HG03354 (cell line): ENCODE measurements at regions not wholly inside any gene's neighbourhood (a gene's known extent, or its start where the extent isn't known, plus 50 kb on each side); places are given as distances from the start of the nearest gene placed in this dataset.
"Not testable (repeated sequence)": the region's sequence is repeated elsewhere in the genome, so short reads cannot be mapped to it uniquely, and the experiment has no call there.

ENCODE experiments used
- ATAC-seq: cut with Tn5 transposase; IDR thresholded peaks from one replicate; pipeline ENCODE4 v1.9.1; 2021; ENCODE audit warnings: mild to moderate bottlenecking; ENCODE audit not compliant: unreplicated experiment, poor library complexity, severe bottlenecking

DNA sequence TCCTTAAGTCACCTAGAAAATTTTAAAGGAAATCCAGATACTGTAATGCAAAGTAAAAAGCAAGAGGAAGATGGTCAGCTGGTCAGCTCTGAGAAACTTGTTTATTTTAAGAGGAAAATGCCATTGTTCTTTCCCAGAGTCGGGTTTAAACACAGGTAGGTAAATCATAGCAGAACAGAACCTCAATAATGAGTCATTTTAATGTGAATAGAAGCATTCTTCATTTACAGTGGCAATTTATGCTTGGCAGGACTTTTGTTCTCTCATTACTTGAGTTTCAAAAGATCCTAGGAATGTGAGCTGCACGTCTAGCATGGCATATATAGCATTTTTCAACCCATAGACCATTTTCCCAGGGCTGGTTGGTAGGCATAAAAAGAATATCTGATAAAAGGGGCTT lies 132.3 kb downstream of the LIG4 start:
- no peak for ATAC-seq

DNA sequence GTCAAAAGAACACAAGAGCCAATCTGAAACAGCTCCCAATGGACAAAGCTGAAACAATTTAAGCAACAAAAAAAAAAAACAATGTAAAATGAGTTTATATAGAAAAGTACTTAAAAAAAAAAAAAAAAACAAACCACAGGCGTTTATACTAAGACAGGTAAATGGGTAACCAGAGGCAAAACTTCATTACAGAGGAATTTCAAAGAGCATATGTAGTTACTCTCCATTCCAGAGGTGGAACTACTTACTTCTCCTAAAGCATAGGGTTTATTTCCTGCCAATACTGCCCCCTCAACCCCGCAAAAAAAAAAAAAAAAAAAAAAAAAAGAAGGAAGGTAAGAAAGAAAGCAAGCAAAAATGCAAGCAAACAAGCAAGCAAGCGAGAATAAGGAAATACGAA lies 132.9 kb downstream of the LIG4 start:
- ATAC-seq = no peak

DNA sequence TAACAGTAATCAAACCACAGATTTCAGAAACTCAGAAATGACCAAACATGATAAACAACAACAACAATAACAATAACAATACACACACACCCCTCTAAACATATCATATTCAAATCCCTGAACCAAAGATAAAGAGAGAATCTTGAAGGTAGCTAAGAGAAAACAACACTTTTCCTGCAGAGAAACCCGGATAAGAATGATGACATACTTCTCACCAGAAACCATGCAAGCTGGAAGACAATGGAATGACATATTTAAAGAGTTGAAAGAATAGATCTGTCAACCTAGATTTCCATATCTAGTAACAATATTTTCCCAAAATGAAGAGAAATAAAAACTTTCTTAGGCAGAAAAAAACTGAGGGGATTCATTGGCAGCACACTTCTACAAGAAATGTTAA lies 138.1 kb downstream of the LIG4 start:
- no peak for ATAC-seq

DNA sequence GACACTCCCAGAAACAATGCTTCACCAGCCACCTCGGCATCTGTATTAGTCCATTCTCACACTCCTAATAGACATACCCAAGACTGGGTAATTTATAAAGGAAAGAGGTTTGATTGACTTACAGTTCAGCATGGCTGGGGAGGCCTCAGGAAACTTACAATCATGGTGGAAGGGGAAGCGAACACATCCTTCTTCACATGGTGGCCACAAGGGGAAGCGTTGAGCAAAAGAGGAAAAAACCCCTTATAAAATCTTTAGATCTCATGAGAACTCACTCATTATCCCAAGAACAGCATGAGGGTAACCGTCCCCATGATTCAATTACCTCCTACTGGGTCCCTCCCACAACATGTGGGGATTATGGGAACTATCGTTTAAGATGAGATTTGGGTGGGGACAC lies 140.9 kb downstream of the LIG4 start:
- ATAC-seq = not testable (repeated sequence)

DNA sequence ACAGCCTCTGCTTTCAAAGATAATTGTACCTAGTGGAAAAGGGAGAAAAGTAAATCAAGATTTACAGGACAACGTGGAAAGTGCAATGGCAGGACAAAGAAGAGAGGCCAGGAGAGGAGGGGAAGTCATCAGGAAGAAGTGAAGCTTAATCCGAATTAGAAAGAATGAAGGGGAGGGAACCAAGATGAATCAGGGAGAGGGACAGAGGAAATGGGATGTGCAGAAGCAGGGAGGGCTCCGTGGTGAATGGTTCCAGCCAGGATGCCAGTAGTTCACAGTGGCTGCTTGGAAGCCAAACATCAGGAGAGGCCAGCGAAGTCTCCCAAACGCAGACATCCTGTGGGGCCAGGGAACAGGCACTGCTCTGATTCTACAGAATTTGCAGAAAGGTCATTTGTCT lies 144.4 kb downstream of the LIG4 start:
- ATAC-seq = no peak

DNA sequence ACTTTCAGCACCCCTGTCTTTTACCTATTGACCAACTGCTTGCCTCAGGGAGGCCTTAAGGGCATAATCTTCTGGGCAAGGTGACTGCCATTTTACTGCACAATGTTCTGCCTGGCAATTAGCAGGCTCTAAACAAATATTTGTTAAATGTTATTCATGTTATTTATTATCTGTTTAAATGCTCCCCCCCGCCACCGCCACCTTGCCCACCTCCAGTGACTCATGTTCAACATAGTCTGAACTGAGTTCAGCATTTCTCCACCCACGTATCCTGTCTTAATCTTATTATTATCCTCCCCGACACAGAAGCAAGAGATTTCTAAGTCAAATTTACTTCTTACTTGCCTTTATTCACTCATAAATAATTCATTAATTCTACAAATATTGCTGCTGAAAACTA lies 144.8 kb downstream of the LIG4 start:
- no peak for ATAC-seq

DNA sequence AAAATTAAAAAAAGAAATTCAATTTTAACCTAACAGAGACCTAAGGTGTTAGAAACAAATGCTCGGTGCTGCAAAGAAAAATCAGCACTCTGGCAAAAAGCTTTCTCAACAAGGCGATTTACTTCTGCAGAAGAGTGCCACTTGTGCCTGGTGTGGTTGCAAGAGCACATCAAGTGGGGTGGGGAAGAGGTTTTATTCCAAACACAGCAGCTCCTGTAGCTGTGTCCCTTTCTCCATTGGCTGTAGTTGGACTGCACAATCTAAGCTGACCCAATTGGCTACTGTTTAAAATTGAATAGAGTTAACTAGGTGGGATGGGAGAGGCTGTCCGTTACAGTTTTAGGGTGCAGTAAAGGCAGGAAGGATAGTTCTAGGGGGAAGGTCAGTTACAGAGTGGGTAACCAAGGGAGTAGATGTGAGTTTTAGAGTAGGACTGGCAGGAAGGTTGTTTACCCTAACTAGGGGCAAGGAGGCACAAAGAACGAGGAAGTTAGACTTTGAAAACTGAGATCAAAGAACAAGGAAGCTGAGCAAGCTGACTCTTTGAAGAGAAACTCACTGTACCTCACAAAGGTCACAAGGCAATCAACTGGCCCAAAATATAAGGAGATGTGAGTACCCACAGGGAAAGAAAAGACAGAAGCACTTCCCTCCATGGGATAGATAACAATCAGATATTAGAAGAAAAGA lies 145.7 kb downstream of the LIG4 start:
- ATAC-seq = no peak

DNA sequence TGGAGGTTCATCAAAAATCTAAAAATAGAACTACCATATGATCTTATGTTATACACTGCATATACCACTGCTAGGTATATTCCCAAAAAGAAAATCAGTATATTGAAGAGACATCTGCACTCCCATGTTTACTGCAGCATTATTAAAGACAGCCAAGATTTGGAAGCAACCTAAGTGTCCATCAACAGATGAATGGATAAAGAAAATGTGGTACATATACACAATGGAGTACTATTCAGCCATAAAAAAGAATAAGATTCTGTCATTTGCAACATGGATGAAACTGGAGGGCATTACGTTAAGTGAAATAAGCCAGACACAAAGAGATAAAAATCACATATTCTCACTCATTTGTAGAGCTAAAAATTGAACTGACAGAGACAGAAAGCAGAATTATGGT lies 151.0 kb downstream of the LIG4 start:
- not testable (repeated sequence) for ATAC-seq

DNA sequence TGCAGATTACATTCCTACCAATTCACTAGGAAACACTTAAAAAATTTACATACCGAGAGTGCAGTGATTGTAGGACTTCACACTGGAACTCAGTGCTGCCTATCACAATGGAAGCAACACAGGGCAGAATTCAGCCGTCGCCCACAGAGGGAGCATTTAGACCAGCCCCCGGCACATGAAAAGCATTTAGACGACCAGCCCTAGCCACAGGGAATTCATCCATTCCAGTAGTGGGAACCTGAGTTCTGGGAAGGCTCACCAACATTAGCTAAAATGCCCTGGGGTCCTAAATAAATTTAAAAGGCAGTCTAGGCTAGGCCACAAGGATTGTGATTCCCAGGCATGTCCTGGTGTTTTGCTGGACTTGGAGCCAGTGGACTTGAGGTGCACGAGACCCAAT lies 155.2 kb downstream of the LIG4 start:
- ATAC-seq = no peak

DNA sequence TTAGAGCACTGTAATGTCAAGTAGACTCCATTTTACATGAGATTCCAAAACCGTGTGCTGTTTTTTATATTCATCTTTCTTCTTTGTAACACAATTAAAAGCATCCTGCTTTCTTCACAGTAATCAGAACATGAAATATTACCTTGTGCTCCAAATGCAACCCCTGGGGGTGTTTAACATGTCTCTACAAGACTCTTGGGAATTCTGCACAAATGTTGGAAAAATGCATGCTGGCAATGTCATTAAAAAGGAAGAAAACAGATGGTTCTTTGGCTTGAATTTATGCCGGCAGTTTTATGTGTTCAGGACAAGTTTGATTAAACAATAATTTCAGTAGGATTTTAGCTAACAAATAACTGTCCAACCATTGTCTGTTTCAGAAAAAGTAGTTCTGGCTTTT lies 159.1 kb downstream of the LIG4 start:
- no peak for ATAC-seq

DNA sequence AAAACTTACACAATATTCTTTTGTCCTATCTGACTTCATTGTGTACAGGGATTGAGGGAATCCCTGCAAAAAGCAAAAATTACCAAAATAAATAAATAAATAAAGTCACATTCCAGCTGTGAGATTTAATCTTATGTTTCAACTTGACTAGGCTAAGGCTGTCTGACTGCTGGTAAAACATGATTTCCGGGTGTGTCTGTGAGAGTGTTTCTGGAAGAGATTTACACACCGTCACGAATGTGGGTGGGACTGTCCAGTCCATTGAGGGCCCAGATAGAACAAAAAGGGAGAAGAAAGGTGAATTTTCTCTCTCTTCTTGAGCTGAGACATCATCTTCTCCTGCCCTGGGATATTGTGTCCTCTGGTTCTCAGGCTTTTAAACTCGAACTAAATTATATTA lies 166.1 kb downstream of the LIG4 start:
- ATAC-seq = no peak

DNA sequence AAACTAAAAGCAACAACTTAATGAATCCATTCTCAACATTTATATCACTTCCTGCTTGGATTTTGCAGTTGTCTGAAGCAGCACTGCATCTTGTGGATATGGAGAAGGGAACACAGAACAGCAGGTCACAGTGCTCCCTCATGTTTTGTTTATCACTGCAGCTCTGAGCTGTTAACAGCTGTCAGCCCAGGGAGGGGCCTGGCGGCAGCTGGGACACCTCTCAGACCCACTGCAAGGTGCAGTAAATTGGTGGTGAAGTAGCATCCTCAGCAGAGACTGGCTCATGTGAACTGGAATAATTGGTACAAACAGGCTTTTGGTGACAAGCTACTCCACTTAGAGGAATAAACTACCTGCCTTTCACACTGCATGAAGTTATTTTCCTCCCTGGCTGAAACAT lies 170.4 kb downstream of the LIG4 start:
- no peak for ATAC-seq

DNA sequence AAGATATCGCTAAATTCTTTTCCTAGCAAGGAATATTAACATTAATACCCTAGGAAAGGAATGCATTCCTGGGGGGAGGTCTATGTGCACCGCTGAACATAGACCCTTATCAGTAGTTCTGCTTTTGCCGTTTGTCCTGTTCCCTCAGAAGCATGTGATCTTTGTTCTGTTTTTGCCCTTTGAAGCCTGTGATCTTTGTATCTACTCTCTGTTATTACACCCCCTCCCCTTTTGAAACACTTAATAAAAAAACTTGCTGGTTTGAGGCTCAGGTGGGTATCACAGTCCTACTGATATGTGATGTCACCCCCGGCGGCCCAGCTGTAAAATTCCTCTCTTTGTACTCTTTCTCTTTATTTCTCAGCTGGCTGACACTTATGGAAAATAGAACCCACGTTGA lies 172.5 kb downstream of the LIG4 start:
- ATAC-seq = not testable (repeated sequence)

DNA sequence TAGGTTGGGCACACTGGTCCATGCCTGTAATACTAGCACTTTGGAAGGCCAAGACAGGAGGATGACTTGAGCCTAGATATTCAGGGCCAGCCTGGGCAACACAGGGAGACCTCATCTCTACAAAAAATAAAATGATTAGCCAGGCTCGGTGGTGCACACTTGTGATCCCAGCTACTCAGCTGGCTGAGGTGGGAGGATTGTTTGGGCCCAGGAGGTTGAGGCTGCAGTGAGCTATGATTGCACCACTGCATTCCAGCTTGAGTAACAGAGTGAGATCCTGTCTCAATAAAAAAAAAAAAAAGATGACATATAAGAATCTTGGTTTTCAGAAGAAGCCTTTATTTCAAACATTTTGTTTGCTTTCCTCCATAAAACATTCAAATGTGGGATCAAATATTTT lies 178.0 kb downstream of the LIG4 start:
- no peak for ATAC-seq

DNA sequence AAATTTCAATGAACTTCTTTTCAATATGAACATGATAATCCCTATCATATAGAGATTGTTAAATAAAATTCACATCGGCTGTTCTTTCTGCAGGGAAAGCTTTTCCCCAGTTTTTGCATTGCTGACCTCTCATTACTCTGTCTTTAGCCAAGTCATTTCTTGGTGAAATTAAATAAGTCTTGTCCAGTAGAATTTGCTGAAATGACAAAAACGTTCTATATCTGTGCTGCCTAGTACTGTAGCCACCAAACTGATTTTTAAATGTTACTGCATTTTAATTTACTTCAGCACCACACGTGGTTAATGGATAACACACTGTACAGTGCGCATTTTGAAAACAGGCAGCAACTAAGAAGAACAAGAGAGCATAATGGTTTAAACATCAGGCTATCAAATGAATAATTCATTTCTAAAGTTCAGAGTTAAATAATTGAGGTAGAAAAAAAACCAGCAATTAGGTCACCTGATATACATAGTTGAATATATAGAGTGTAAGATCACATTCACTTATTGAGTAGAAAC lies 178.9 kb downstream of the LIG4 start:
- no peak for ATAC-seq

DNA sequence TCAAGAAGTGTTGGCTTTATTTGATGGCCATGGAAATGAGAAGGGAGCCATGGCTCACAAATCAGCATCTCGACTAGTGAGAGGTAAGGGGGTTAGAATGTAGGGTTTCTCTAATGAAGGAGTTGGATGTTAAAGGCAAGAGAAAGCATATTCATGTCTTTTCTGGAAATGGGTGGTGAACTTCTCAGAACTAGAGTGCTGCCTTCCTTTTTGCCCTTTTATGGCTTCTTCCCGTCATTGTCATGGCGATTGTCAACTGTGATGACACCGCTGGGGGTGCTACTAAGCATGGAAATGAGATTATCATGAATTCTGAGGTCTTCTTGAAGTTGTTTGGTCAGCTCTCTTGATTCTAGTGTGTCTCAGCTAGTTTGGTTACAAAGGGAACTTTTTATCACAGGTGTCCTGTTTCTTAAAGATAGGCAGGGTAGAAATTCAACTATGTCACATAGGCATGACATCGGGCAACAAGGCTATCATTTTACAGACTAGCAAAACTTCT lies 180.4 kb downstream of the LIG4 start:
- ATAC-seq = no peak

DNA sequence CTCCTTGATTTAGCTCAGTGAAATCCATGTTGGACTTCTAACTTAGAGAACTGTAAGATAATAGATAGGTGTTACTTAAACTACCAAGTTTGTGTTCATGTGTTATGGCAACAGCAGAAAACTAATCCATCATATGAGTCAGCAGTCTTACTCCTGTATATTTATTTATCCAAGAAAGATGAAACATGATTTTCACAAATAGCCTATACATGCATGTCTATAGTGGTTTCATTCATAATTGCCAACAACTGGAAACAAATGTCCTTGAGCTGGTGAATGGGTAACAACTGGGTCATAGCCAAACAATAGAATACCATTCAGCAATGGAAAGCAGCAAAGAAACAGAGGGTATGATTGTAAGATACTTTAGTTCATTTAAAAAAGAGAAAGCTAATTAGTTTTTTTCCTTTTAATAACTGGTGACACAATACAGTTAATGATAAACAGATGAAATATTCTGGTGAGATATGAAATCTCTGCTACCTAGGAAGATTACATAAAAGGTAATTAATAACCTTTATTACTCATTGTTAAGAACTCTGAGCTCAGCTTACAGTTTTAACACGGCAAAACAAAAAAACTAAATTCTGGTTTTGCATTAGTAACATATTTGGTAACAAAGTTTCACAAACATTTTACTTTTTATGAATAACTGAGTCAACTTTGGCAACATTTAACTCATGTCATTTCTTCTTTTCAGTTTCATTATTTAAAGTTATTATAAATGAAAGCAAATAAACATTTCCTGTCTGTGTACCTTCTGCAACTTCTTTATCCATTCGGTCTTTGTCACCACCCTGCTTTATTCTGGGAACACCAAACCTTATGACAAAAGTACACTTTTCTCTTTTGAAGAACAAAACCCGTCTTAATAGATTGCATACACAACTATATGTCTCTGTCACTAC lies 181.3 kb downstream of the LIG4 start:
- ATAC-seq = no peak

DNA sequence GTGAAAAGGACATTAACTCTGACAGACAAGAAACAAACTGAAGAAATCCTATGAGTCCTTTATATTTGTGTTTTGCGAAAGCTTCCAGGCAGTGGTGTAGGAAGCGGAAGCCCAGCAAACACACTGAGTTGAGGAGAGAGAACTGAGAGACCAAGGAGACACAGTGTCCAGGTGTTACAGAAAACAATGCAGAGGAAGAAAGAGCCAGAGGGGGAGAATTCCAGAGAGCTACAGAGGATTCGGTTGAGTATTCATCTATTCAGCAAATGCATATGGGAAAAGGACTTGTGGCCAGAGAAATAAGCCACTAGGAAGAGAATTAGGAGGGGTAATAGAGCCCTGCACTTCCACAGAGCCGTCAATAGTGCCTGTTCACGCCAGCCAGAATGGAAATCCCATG lies 183.5 kb downstream of the LIG4 start:
- no peak for ATAC-seq

DNA sequence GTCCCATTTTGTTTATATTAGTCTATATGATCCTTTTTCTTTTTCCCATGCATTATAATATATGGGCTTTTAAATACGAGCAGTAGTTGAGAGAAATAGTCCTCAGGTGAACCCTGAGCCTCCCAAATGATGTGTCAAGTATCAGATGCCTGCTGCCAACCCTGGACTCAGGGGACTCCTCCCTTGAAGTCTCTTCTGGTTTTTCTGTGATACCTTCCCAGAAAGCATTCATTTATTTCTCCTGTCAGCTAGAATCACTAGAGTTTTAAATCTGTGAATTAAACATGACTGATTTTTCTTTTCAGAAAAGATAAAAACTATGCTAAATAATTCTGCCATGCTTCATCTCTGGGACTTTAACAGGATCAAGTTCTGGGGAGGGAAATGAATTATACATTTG lies 184.6 kb downstream of the LIG4 start:
- ATAC-seq = no peak

DNA sequence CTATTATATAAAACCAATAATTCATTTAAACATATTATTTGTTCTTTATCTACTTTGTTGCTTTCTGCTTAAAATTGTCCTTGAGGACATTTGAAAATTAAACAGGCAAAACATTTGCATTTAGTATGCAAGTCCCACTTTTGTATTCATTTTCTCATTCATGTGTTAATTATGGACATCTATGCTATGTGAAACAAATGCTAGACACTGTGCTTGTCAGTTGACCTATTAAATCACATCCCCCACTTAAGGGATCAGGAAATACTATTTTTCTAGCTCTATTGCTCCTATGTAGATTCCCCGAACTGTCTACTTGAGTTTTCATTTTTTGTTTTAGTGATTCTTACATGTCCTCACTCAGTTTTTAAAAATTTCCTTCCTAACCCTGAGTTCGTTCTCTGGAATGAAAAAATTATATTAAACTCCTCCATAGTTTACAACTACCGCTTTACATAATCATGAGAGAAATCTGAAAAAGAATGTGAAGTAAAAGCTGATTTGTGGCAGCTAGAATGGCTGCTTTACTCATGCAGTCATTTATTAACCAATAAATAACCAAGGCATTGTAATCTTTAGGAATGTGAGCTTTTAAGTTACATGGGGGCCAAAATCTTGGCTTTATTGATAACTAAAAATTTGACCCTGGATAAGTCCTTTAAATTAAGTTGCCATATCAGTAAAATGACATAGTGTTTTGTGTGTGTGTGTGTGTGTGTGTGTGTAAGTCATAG lies 188.5 kb downstream of the LIG4 start:
- ATAC-seq = no peak
